ENCODE measurements at regions not wholly inside any gene's neighbourhood (a gene's known extent, or its start where the extent isn't known, plus 50 kb on each side); places are given as distances from the start of the nearest gene placed in this dataset.

- ATAC-seq (no peak), DNase-seq (no peak)
- TF ChIP-seq CTCF (IDR thresholded peaks at IDR 0.05), result no peak
- no peaks in the 10 kb centered on the region for H3K36me3 ChIP-seq (replicated peaks in 1 of 2; ENCODE audit: insufficient read depth in 1 of 2, low read depth in 2 of 2)
- 89 to 90% methylated on average over 15 of the region's 15 CpGs for WGBS, 2 donors
- no peak overlapping the region for H3K4me3 ChIP-seq
- no peaks in the 10 kb centered on the region for H3K9me3 ChIP-seq
- intact Hi-C loops (cut with DNase I), result no loop called here
- no peak overlapping the region for H3K27ac ChIP-seq
- peaks cover 3% of the 10 kb centered on the region for H3K4me1 ChIP-seq
- H3K27me3 ChIP-seq, result no peaks in the 10 kb centered on the region
These were observed 152.9 kb upstream of the RGMA start for GRCh38 chr15:93241696-93242585.

DNA sequence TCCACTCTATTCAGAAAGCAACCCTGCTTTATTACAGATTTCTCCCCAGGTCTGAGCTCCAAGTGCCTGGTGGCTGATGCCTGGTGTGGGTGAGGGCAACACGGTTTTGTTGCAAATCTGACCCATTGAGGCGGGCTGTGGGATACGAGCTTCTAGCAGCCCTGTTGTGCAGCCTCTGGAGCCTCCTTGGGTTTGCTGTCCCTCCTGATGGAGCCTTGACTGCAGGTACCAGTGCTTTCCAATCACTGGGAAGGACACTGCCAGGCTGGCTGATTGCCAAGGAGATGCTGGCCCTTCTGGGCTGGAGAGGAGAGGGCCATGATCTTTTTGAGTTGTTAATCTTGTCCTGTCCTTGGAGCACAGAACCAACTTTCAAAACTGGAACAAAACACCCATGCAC lies 151.0 kb upstream of the RGMA start:
- no peak for ATAC-seq
- TF ChIP-seq CTCF (IDR thresholded peaks at IDR 0.05), result no peak
- TF ChIP-seq POLR2A (IDR thresholded peaks at IDR 0.05), result no peak
- Histone ChIP-seq H3K27ac (no peak overlapping the region), H3K36me3 (replicated peaks in 1 of 2; ENCODE audit: insufficient read depth in 1 of 2, low read depth in 2 of 2) (no peaks in the 10 kb centered on the region), H3K9me3 (no peaks in the 10 kb centered on the region), H3K4me3 (no peak overlapping the region), H3K27me3 (no peaks in the 10 kb centered on the region), H3K4me1 (peaks cover 3% of the 10 kb centered on the region)
- intact Hi-C loops (cut with DNase I), result no loop called here
- 91 to 96% methylated on average over 3 of the region's 3 CpGs for WGBS, 2 donors
- no peak for DNase-seq

DNA sequence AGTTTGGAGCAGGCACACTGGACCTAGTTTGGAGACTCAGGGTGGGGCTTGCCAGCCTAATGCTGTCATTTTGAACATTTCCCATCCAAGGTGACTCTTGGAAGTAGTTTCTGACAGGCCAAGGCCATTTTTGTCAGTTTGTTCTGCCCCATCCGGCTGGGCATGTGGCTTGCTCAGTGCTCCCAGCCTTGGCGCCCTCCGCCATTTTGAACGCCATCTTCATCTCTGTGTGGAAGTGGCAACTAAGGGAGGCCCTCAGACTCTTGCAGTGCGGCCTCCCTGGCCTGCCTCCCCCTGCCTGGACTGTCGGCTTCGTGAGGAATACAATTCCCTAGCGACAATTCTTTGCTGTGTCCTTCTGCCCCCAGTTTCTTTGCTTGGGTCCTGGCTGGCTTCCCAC lies 150.6 kb upstream of the RGMA start:
- no peak for ATAC-seq
- H3K36me3 ChIP-seq (replicated peaks in 1 of 2; ENCODE audit: insufficient read depth in 1 of 2, low read depth in 2 of 2), result no peaks in the 10 kb centered on the region
- no peak overlapping the region for H3K4me3 ChIP-seq
- no peaks in the 10 kb centered on the region for H3K27me3 ChIP-seq
- no peak for DNase-seq
- H3K9me3 ChIP-seq, result no peaks in the 10 kb centered on the region
- 93% methylated on average over 8 of the region's 8 CpGs for WGBS, 2 donors
- intact Hi-C loops (cut with DNase I), result no loop called here
- peaks cover 3% of the 10 kb centered on the region for H3K4me1 ChIP-seq
- H3K27ac ChIP-seq, result no peak overlapping the region
- TF ChIP-seq CTCF (IDR thresholded peaks at IDR 0.05) (no peak), POLR2A (IDR thresholded peaks at IDR 0.05) (no peak)

GRCh38 chr15:93238641-93239040 lies 149.6 kb upstream of the RGMA start:
- 79% methylated on average over 8 of the region's 8 CpGs for WGBS, 2 donors
- Histone ChIP-seq H3K4me3 (no peak overlapping the region), H3K4me1 (no peaks in the 10 kb centered on the region), H3K27me3 (no peaks in the 10 kb centered on the region), H3K27ac (no peak overlapping the region), H3K9me3 (no peaks in the 10 kb centered on the region), H3K36me3 (replicated peaks in 1 of 2; ENCODE audit: insufficient read depth in 1 of 2, low read depth in 2 of 2) (no peaks in the 10 kb centered on the region)
- ATAC-seq (no peak), DNase-seq (no peak)
- TF ChIP-seq POLR2A (IDR thresholded peaks at IDR 0.05) (no peak), CTCF (IDR thresholded peaks at IDR 0.05) (no peak)
- intact Hi-C loops (cut with DNase I), result no loop called here
